BLaER1 treated with 17β-estradiol and CSF1 and Interleukin-3, amounts not matched to agents 10 nM and 100 nM (cell line): ENCODE measurements at regions not wholly inside any gene's neighbourhood (a gene's known extent, or its start where the extent isn't known, plus 50 kb on each side); places are given as distances from the start of the nearest gene placed in this dataset.
A peak's percentile ranks its signal among the peaks of the same experiment; 100 is the strongest.

Experiments
- H3K27ac ChIP-seq, 11 experiments: shearing (Covaris generic); formaldehyde crosslinking; 2 replicates each; pipeline ENCODE4 v1.8.1; 2022
- H3K27me3 ChIP-seq, 11 experiments: shearing (Covaris generic); formaldehyde crosslinking; 2 replicates each; pipeline ENCODE4 v1.8.1; 2022
- H3K36me3 ChIP-seq, 11 experiments: shearing (Covaris generic); formaldehyde crosslinking; 2 replicates each; pipeline ENCODE4 v1.8.1; 2022
- H3K4me1 ChIP-seq, 10 experiments: shearing (Covaris generic); formaldehyde crosslinking; 2 replicates each; pipeline ENCODE4 v1.8.1; 2022
- H3K4me2 ChIP-seq, 11 experiments: shearing (Covaris generic); formaldehyde crosslinking; 2 replicates each; pipeline ENCODE4 v1.8.1; 2022
- H3K4me3 ChIP-seq, 10 experiments: shearing (Covaris generic); formaldehyde crosslinking; 2 replicates each; pipeline ENCODE4 v1.8.1; 2022
- H3K9ac ChIP-seq, 11 experiments: shearing (Covaris generic); formaldehyde crosslinking; 2 replicates each; pipeline ENCODE4 v1.8.1; 2022
- H3K9me3 ChIP-seq, 11 experiments: shearing (Covaris generic); formaldehyde crosslinking; replicated peaks in 1 of 11; 2 replicates each; pipeline ENCODE4 v1.8.1; 2022
- H4K20me1 ChIP-seq, 11 experiments: shearing (Covaris generic); formaldehyde crosslinking; 2 replicates each; pipeline ENCODE4 v1.8.1; 2022
- Cebpa-rat ChIP-seq, 11 experiments: shearing (Covaris generic); IDR thresholded peaks; 2 replicates each; pipeline ENCODE4 v1.8.1; 2022

DNA sequence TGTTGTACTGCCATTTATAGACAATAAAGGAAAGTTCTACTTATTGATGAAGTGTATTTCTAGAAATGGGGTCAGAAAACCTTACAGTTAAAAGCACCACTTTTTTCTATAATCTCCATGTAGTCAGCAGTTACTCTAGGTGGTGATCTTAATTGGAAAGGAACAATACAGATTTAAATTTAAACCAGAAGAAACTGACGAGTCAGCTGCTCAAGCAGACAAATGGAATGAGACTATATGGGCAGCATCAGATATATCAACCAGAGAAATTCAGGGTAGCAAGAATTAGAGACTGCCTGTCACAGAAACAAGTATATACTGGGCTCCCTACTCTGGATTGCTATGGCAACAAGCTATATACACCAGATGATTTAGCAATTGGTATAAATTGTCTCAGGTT lies 99.6 kb upstream of the SCG2 start:
- H3K36me3 ChIP-seq, result no peaks in the 10 kb centered on the region
- H3K27me3 ChIP-seq, result no peaks in the 10 kb centered on the region
- H3K9ac ChIP-seq, result no peak overlapping the region
- H3K9me3 ChIP-seq, result no peaks in the 10 kb centered on the region
- H4K20me1 ChIP-seq, result no peaks in the 10 kb centered on the region
- H3K27ac ChIP-seq, result no peak overlapping the region
- peaks cover 0 to 23% (median 11%) of the 10 kb centered on the region in 10 experiments; a peak in 12 of 20 replicates for H3K4me1 ChIP-seq
- H3K4me3 ChIP-seq, result no peak overlapping the region
- H3K4me2 ChIP-seq, result no peak overlapping the region
- TF ChIP-seq Cebpa-rat (IDR thresholded peaks at IDR 0.05), result no peak

- Histone ChIP-seq H3K4me2 (peak overlapping the region in 5 of 11 experiments; percentile 11 to 70 (median 44); a peak in 7 of 22 replicates), H3K4me1 (peaks cover 0 to 23% (median 13%) of the 10 kb centered on the region in 10 experiments; a peak in 15 of 20 replicates), H4K20me1 (no peaks in the 10 kb centered on the region), H3K27ac (peak overlapping the region in 5 of 11 experiments; percentile 18 to 64 (median 56); a peak in 8 of 22 replicates), H3K9me3 (0 out of 22 replicates have a peak, but pooled peaks cover 0 to 5% (median 0%) of the 10 kb centered on the region in 11 experiments), H3K9ac (no peak overlapping the region), H3K36me3 (no peaks in the 10 kb centered on the region), H3K27me3 (no peaks in the 10 kb centered on the region), H3K4me3 (no peak overlapping the region)
- TF ChIP-seq Cebpa-rat (IDR thresholded peaks at IDR 0.05), result no peak
These were observed 98.1 kb upstream of the SCG2 start for GRCh38 chr2:223700221-223700620.

GRCh38 chr2:223697892-223698645 lies 95.9 kb upstream of the SCG2 start:
- Histone ChIP-seq H3K4me2 (no peak overlapping the region), H3K9ac (no peak overlapping the region), H3K4me1 (peaks cover 0 to 23% (median 13%) of the 10 kb centered on the region in 10 experiments; a peak in 15 of 20 replicates), H3K4me3 (no peak overlapping the region), H3K27me3 (no peaks in the 10 kb centered on the region), H3K9me3 (0 out of 22 replicates have a peak, but pooled peaks cover 0 to 5% (median 0%) of the 10 kb centered on the region in 11 experiments), H3K27ac (0 out of 22 replicates have a peak overlapping the region, but pooled peaks of 1 of the 11 experiments have one; percentile 64), H4K20me1 (no peaks in the 10 kb centered on the region), H3K36me3 (no peaks in the 10 kb centered on the region)
- TF ChIP-seq Cebpa-rat (IDR thresholded peaks at IDR 0.05), result no peak

DNA sequence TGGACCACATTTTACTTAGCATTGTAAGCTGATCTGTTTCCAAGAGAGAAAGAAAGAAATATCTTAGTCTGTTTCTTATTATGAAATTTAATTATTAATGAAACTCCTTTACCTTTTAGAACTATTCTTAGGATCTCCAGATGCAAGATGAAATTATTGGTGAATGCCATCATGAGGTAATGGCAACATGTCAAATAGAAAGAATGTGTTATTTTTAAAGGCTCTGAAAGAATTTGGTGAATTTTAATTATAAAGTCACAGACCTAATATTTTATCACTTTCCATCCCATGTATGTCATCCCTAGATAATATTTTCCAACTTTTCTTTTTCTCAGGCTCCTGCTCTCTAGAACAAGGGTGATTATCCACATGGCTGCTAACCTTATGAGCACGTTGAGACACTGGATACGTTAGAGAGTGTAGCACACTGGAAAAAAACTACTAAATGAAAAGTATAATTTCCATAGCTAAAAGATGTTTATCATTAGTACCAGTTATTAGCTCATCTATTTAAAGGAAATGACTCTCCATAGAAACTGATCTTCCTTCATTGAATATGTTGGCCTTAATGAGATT lies 95.2 kb upstream of the SCG2 start:
- H3K27ac ChIP-seq, result no peak overlapping the region
- H3K4me3 ChIP-seq, result no peak overlapping the region
- H3K4me1 ChIP-seq, result peaks cover 0 to 23% (median 13%) of the 10 kb centered on the region in 10 experiments; a peak in 15 of 20 replicates
- no peak overlapping the region for H3K9ac ChIP-seq
- TF ChIP-seq Cebpa-rat (IDR thresholded peaks at IDR 0.05), result no peak
- H4K20me1 ChIP-seq, result no peaks in the 10 kb centered on the region
- H3K4me2 ChIP-seq, result no peak overlapping the region
- 0 out of 22 replicates have a peak, but pooled peaks cover 0 to 5% (median 0%) of the 10 kb centered on the region in 11 experiments for H3K9me3 ChIP-seq
- H3K27me3 ChIP-seq, result no peaks in the 10 kb centered on the region
- no peaks in the 10 kb centered on the region for H3K36me3 ChIP-seq

DNA sequence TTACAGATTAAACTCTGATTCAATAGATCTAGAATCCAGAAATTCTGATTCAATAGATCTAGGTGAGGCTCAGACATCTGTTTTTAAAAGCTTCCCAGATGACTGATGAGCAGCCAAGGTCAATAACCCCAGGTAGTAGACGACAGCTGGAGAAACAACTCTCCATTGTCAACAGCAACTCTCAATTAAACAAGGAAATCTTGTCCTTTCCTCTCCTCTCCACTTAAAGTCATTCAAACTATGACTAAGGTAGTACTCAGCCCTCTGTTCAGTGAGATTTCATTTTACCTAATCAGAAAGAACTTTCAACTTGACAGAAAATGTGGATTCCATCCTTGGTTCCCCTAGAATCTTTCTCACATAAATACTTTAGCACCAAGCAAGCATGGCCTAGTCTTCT lies 94.6 kb upstream of the SCG2 start:
- Histone ChIP-seq H3K4me2 (no peak overlapping the region), H3K27me3 (no peaks in the 10 kb centered on the region), H3K27ac (no peak overlapping the region), H3K9me3 (0 out of 22 replicates have a peak, but pooled peaks cover 0 to 5% (median 0%) of the 10 kb centered on the region in 11 experiments), H3K4me1 (peaks cover 0 to 23% (median 13%) of the 10 kb centered on the region in 10 experiments; a peak in 15 of 20 replicates), H3K36me3 (no peaks in the 10 kb centered on the region), H3K4me3 (no peak overlapping the region), H4K20me1 (no peaks in the 10 kb centered on the region), H3K9ac (no peak overlapping the region)
- TF ChIP-seq Cebpa-rat (IDR thresholded peaks at IDR 0.05), result no peak

GRCh38 chr2:223692191-223692947 lies 90.2 kb upstream of the SCG2 start:
- Histone ChIP-seq H3K4me2 (no peak overlapping the region), H3K4me1 (peaks cover 0 to 8% (median 2%) of the 10 kb centered on the region in 10 experiments; a peak in 4 of 20 replicates), H3K9me3 (0 out of 22 replicates have a peak, but pooled peaks cover 0 to 5% (median 0%) of the 10 kb centered on the region in 11 experiments), H3K4me3 (no peak overlapping the region), H3K36me3 (no peaks in the 10 kb centered on the region), H3K27ac (no peak overlapping the region), H3K27me3 (no peaks in the 10 kb centered on the region), H3K9ac (no peak overlapping the region), H4K20me1 (no peaks in the 10 kb centered on the region)
- no peak for TF ChIP-seq Cebpa-rat (IDR thresholded peaks at IDR 0.05)

- no peaks in the 10 kb centered on the region for H3K36me3 ChIP-seq
- H4K20me1 ChIP-seq, result no peaks in the 10 kb centered on the region
- no peak overlapping the region for H3K4me3 ChIP-seq
- H3K27ac ChIP-seq, result no peak overlapping the region
- no peak overlapping the region for H3K9ac ChIP-seq
- no peaks in the 10 kb centered on the region for H3K27me3 ChIP-seq
- H3K4me2 ChIP-seq, result no peak overlapping the region
- no peak for TF ChIP-seq Cebpa-rat (IDR thresholded peaks at IDR 0.05)
- no peaks in the 10 kb centered on the region for H3K9me3 ChIP-seq
- no peaks in the 10 kb centered on the region for H3K4me1 ChIP-seq
These were observed 86.1 kb upstream of the SCG2 start for GRCh38 chr2:223688094-223688835.

DNA sequence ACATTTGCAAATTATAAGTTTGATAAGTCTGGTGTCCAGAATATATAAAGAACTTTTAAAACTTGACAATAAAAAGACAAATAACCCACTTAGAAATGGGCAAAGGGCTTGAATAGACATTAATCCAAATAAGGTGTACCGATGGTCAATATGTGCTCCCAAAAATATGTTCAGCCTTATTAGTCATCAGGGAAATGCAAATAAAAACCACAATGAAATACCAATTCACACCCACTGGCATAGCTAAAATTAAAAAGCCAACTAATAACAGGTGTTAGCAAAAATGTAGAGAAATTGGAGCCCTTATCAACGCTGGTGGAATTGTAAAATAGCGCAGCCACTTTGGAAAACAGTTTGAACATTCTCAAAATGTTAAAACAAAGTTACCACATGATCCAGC lies 79.0 kb upstream of the SCG2 start:
- Histone ChIP-seq H3K27ac (no peak overlapping the region), H3K4me3 (no peak overlapping the region), H3K9ac (no peak overlapping the region), H3K4me2 (no peak overlapping the region), H3K4me1 (peaks cover 0 to 6% (median 0%) of the 10 kb centered on the region in 10 experiments; a peak in 1 of 20 replicates), H3K27me3 (no peaks in the 10 kb centered on the region), H3K36me3 (no peaks in the 10 kb centered on the region), H4K20me1 (no peaks in the 10 kb centered on the region), H3K9me3 (no peaks in the 10 kb centered on the region)
- no peak for TF ChIP-seq Cebpa-rat (IDR thresholded peaks at IDR 0.05)
